Uterus (tissue), 2 donors: ENCODE measurements at regions not wholly inside any gene's neighbourhood (a gene's known extent, or its start where the extent isn't known, plus 50 kb on each side); places are given as distances from the start of the nearest gene placed in this dataset.

Experiments
- CTCF ChIP-seq, 4 experiments: fragments of 200-600 bp in 2 of 4; fragments of 450-650 bp in 2 of 4; sonication (generic) in 2 of 4; IDR thresholded peaks; one replicate each; pipeline ENCODE4 v1.5.1; 2016 to 2019; ENCODE audit warnings: antibody characterized with exemption in 4 of 4, mild to moderate bottlenecking in 2 of 4, moderate library complexity in 1 of 4
- POLR2A ChIP-seq, 2 donors: fragments of 450-650 bp; IDR thresholded peaks; one replicate each; pipeline ENCODE4 v1.6.1; 2016; ENCODE audit warnings: antibody characterized with exemption in 2 of 2, mild to moderate bottlenecking in 1 of 2, moderate library complexity in 1 of 2

GRCh38 chr10:84768132-84768531, 439.7 kb downstream of the CCSER2 start:
- TF ChIP-seq CTCF (IDR thresholded peaks at IDR 0.05) (no peak), POLR2A (IDR thresholded peaks at IDR 0.05) (no peak)
